B cell (primary cell): ENCODE measurements at regions not wholly inside any gene's neighbourhood (a gene's known extent, or its start where the extent isn't known, plus 50 kb on each side); places are given as distances from the start of the nearest gene placed in this dataset.
"Not testable (repeated sequence)": the region's sequence is repeated elsewhere in the genome, so short reads cannot be mapped to it uniquely, and the experiment has no call there.

Experiments used
- ATAC-seq: fragments of 200-7000 bp; cut with Tn5 transposase; one replicate; pipeline ENCODE4 v1.10.0; 2021; ENCODE audit warnings: low read depth, mild to moderate bottlenecking, moderate number of reproducible peaks, moderate library complexity
- CTCF ChIA-PET: fragments of 350-600 bp; sonication (Branson Sonifier 250); formaldehyde crosslinking; loops from one replicate; lab custom pipeline; 2021; ENCODE audit warnings: antibody characterized with exemption, inconsistent platforms; lab: Charles Lee
- POLR2A ChIA-PET: fragments of 350-600 bp; sonication (Branson Sonifier 250); formaldehyde crosslinking; loops from one replicate; lab custom pipeline; 2021; ENCODE audit warnings: antibody characterized with exemption; lab: Charles Lee
- DNase-seq: peaks from one replicate; pipeline ENCODE4 v3.0.0; 2013
- H2AFZ ChIP-seq: 2 replicates; pipeline ENCODE4 v1.6.1; 2012; ENCODE audit warnings: mild to moderate bottlenecking, low read depth, low read length; ENCODE audit not compliant: insufficient read depth, poor library complexity, severe bottlenecking
- H3K27ac ChIP-seq, 2 donors: 1 replicate in 1 of 2; 2 replicates in 1 of 2; pipeline ENCODE4 v1.5.1; 2012 to 2013; ENCODE audit warnings: low read length in 2 of 2, mild to moderate bottlenecking in 2 of 2, moderate library complexity in 1 of 2
- H3K27me3 ChIP-seq, 4 experiments: fragments of 200-600 bp in 1 of 4; sonication (generic) in 1 of 4; replicated peaks in 1 of 4; 1 replicate in 2 of 4; 2 replicates in 2 of 4; pipeline versions ENCODE4 v1.6.1 to v1.7.0; 2013 to 2016; ENCODE audit warnings: low read length in 3 of 4, mild to moderate bottlenecking in 2 of 4, mixed read lengths in 1 of 4, moderate library complexity in 1 of 4; ENCODE audit not compliant: insufficient read depth in 4 of 4, control insufficient read depth in 3 of 4; ENCODE audit errors: control extremely low read depth in 1 of 4
- H3K36me3 ChIP-seq, 2 experiments: replicated peaks in 1 of 2; 1 replicate in 1 of 2; 2 replicates in 1 of 2; pipeline versions ENCODE4 v1.6.1 to v1.7.1; 2013; ENCODE audit warnings: low read length in 1 of 2; ENCODE audit not compliant: insufficient read depth in 2 of 2, control insufficient read depth in 1 of 2; ENCODE audit errors: control extremely low read depth in 1 of 2, extremely low read depth in 1 of 2
- H3K4me1 ChIP-seq, 2 donors: fragments of 200-600 bp in 1 of 2; sonication (generic) in 1 of 2; 1 replicate in 1 of 2; 2 replicates in 1 of 2; pipeline versions ENCODE4 v1.5.1 to v1.6.1; 2013 to 2017; ENCODE audit warnings: low read length in 2 of 2; ENCODE audit not compliant: control insufficient read depth in 2 of 2, insufficient read depth in 2 of 2
- H3K4me2 ChIP-seq: replicated peaks from 2 replicates; pipeline ENCODE3; 2012; ENCODE audit warnings: mild to moderate bottlenecking, low read depth, low read length; ENCODE audit not compliant: poor library complexity, severe bottlenecking
- H3K4me3 ChIP-seq, 5 experiments: fragments of 200-600 bp in 1 of 5; sonication (generic) in 1 of 5; 1 replicate in 3 of 5; 2 replicates in 2 of 5; pipeline versions ENCODE4 v1.5.1 to v1.7.0; 2011 to 2016; ENCODE audit warnings: low read length in 4 of 5, mild to moderate bottlenecking in 4 of 5, low read depth in 2 of 5, control low read depth in 1 of 5, moderate library complexity in 1 of 5; ENCODE audit not compliant: insufficient read depth in 1 of 5; ENCODE audit errors: control extremely low read depth in 1 of 5, extremely low read depth in 1 of 5
- H3K79me2 ChIP-seq: fragments of 200-600 bp; sonication (generic); one replicate; pipeline ENCODE4 v1.6.0; 2016; ENCODE audit warnings: low read length; ENCODE audit not compliant: control insufficient read depth, insufficient read depth
- H3K9ac ChIP-seq: fragments of 200-600 bp; sonication (generic); 2 replicates; pipeline ENCODE4 v1.6.1; 2017; ENCODE audit warnings: mild to moderate bottlenecking, low read length, moderate library complexity
- H3K9me3 ChIP-seq, 3 donors: one replicate each; pipeline versions ENCODE4 v1.6.1 to v1.7.1; 2013; ENCODE audit warnings: low read length in 2 of 3; ENCODE audit not compliant: control insufficient read depth in 2 of 3, insufficient read depth in 1 of 3; ENCODE audit errors: control extremely low read depth in 1 of 3
- H4K20me1 ChIP-seq: 2 replicates; pipeline ENCODE4 v1.6.0; 2012; ENCODE audit warnings: mild to moderate bottlenecking, low read length; ENCODE audit not compliant: insufficient read depth, control insufficient read depth, poor library complexity, severe bottlenecking
- H3K27ac Mint-ChIP-seq: one replicate; pipeline ENCODE4 v1.8.0; 2021; ENCODE audit warnings: mixed read lengths
- H3K27me3 Mint-ChIP-seq: one replicate; pipeline ENCODE4 v1.8.0; 2021; ENCODE audit warnings: mixed read lengths
- H3K4me1 Mint-ChIP-seq: one replicate; pipeline ENCODE4 v1.8.0; 2021; ENCODE audit warnings: mixed read lengths
- H3K4me3 Mint-ChIP-seq: one replicate; pipeline ENCODE4 v1.8.0; 2021; ENCODE audit warnings: mixed read lengths
- H3K9me3 Mint-ChIP-seq: one replicate; pipeline ENCODE4 v1.8.0; 2022; ENCODE audit warnings: mixed read lengths; ENCODE audit not compliant: insufficient read depth
- CTCF ChIP-seq: fragments of 200-600 bp; IDR thresholded peaks from one replicate; pipeline ENCODE4 v1.8.0; 2022; ENCODE audit warnings: antibody characterized with exemption, mild to moderate bottlenecking
- EZH2 ChIP-seq: IDR thresholded peaks from 2 replicates; pipeline ENCODE4 v1.6.1; 2012; ENCODE audit warnings: borderline replicate concordance, low read depth, mild to moderate bottlenecking, moderate library complexity, low read length; ENCODE audit not compliant: insufficient read depth, poor library complexity, severe bottlenecking
- WGBS: methylation state at CpG from one replicate; pipeline ENCODE4 v1.1.5; 2013; ENCODE audit warnings: missing lambda C conversion rate; ENCODE audit not compliant: insufficient coverage; 5-methylcytosine and 5-hydroxymethylcytosine counted together
- intact Hi-C: fragments of 100-400 bp; cut with micrococcal nuclease; formaldehyde crosslinking; loops from one replicate; pipeline ENCODE4 v1.10.0; 2022

- no peak overlapping the region for H3K4me2 ChIP-seq
- POLR2A ChIA-PET, result no interaction called here
- H3K4me3 Mint-ChIP-seq, result no peak overlapping the region
- H3K4me3 ChIP-seq, result no peak overlapping the region
- H3K9me3 Mint-ChIP-seq, result peaks cover 2% of the 10 kb centered on the region
- 80% methylated on average over 5 of the region's 5 CpGs for WGBS
- H3K27me3 ChIP-seq, result no peaks in the 10 kb centered on the region
- no peaks in the 10 kb centered on the region for H3K4me1 ChIP-seq
- CTCF ChIA-PET, result no interaction called here
- ATAC-seq (no peak), DNase-seq (no peak)
- intact Hi-C loops, result no loop called here
- H3K79me2 ChIP-seq, result no peaks in the 10 kb centered on the region
- H3K27me3 Mint-ChIP-seq, result peaks cover 4% of the 10 kb centered on the region
- no peaks in the 10 kb centered on the region for H4K20me1 ChIP-seq
- H3K36me3 ChIP-seq, result no peaks in the 10 kb centered on the region
- H3K9me3 ChIP-seq, result peaks cover 0 to 15% (median 0%) of the 10 kb centered on the region in 3 donors
- H3K27ac ChIP-seq, result no peak overlapping the region
- no peak overlapping the region for H2AFZ ChIP-seq
- TF ChIP-seq EZH2, result no peak
- no peaks in the 10 kb centered on the region for H3K4me1 Mint-ChIP-seq
- H3K27ac Mint-ChIP-seq, result no peak overlapping the region
- H3K9ac ChIP-seq, result no peak overlapping the region
Observed at GRCh38 chr5:174559566-174560090, 164.8 kb upstream of the MSX2 start.

GRCh38 chr5:174560861-174561260 is 163.5 kb upstream of the MSX2 start:
- CTCF ChIA-PET, result no interaction called here
- Mint-ChIP-seq H3K27ac (no peak overlapping the region), H3K27me3 (peaks cover 4% of the 10 kb centered on the region), H3K9me3 (peaks cover 2% of the 10 kb centered on the region), H3K4me1 (no peaks in the 10 kb centered on the region), H3K4me3 (no peak overlapping the region)
- no peaks in the 10 kb centered on the region for H3K4me1 ChIP-seq
- H3K4me3 ChIP-seq, result no peak overlapping the region
- intact Hi-C loops, result no loop called here
- POLR2A ChIA-PET, result no interaction called here
- no peak overlapping the region for H3K27ac ChIP-seq
- H3K9ac ChIP-seq, result no peak overlapping the region
- ATAC-seq, result no peak
- DNase-seq, result no peak
- H3K4me2 ChIP-seq, result no peak overlapping the region
- no peaks in the 10 kb centered on the region for H3K27me3 ChIP-seq
- TF ChIP-seq CTCF, result no peak
- no peak for TF ChIP-seq EZH2
- no peaks in the 10 kb centered on the region for H4K20me1 ChIP-seq
- H2AFZ ChIP-seq, result no peak overlapping the region
- no peaks in the 10 kb centered on the region for H3K79me2 ChIP-seq
- no peaks in the 10 kb centered on the region for H3K36me3 ChIP-seq
- peaks cover 0 to 9% (median 0%) of the 10 kb centered on the region in 3 donors for H3K9me3 ChIP-seq
- 90% methylated on average over 3 of the region's 3 CpGs for WGBS

GRCh38 chr5:174563040-174563439 is 161.3 kb upstream of the MSX2 start:
- H3K4me1 Mint-ChIP-seq, H3K27ac ChIP-seq, H3K79me2 ChIP-seq, H3K9me3 Mint-ChIP-seq, H3K4me1 ChIP-seq, H3K4me3 Mint-ChIP-seq, H3K27ac Mint-ChIP-seq, H3K9me3 ChIP-seq, H3K4me3 ChIP-seq, CTCF ChIA-PET, H2AFZ ChIP-seq, H3K27me3 ChIP-seq, H3K36me3 ChIP-seq, POLR2A ChIA-PET, intact Hi-C loops, ATAC-seq, H3K9ac ChIP-seq, H3K4me2 ChIP-seq, DNase-seq, H4K20me1 ChIP-seq, H3K27me3 Mint-ChIP-seq: not testable (repeated sequence)
- WGBS, result 89% methylated on average over 6 of the region's 6 CpGs
